Thoracic aorta (tissue), 2 donors: ENCODE measurements at regions not wholly inside any gene's neighbourhood (a gene's known extent, or its start where the extent isn't known, plus 50 kb on each side); places are given as distances from the start of the nearest gene placed in this dataset.

ENCODE experiments used
- ATAC-seq: fragments of 150-250 bp; one replicate; pipeline ENCODE4 v1.8.0; 2017; ENCODE audit warnings: low read depth; ENCODE audit not compliant: insufficient number of reproducible peaks, low FRiP score
- DNase-seq: peaks from one replicate; pipeline ENCODE4 v3.0.0-alpha.2; 2020; ENCODE audit warnings: low spot score
- H3K27ac ChIP-seq, 2 donors: fragments of 200-600 bp; sonication (generic); 1 replicate in 1 of 2; 2 replicates in 1 of 2; pipeline ENCODE4 v1.5.1; 2016; ENCODE audit warnings: mild to moderate bottlenecking in 2 of 2, moderate library complexity in 2 of 2
- H3K27me3 ChIP-seq: fragments of 200-600 bp; sonication (generic); replicated peaks from 2 replicates; pipeline ENCODE4 v1.6.0; 2016; ENCODE audit warnings: mild to moderate bottlenecking; ENCODE audit not compliant: insufficient read depth
- H3K36me3 ChIP-seq: fragments of 200-600 bp; sonication (generic); one replicate; pipeline ENCODE4 v1.5.1; 2016
- H3K4me1 ChIP-seq, 2 donors: fragments of 200-600 bp; sonication (generic); 1 replicate in 1 of 2; 2 replicates in 1 of 2; pipeline versions ENCODE4 v1.5.1 to v1.6.0; 2016; ENCODE audit warnings: low read depth in 2 of 2, mild to moderate bottlenecking in 1 of 2; ENCODE audit not compliant: control insufficient read depth in 1 of 2
- H3K4me3 ChIP-seq: fragments of 200-600 bp; sonication (generic); 2 replicates; pipeline ENCODE4 v1.5.1; 2016; ENCODE audit warnings: mild to moderate bottlenecking
- H3K9me3 ChIP-seq: fragments of 200-600 bp; sonication (generic); 2 replicates; pipeline ENCODE4 v1.5.1; 2016
- CTCF ChIP-seq: fragments of 200-600 bp; sonication (generic); IDR thresholded peaks from one replicate; pipeline ENCODE4 v1.5.1; 2019; ENCODE audit warnings: antibody characterized with exemption

DNA sequence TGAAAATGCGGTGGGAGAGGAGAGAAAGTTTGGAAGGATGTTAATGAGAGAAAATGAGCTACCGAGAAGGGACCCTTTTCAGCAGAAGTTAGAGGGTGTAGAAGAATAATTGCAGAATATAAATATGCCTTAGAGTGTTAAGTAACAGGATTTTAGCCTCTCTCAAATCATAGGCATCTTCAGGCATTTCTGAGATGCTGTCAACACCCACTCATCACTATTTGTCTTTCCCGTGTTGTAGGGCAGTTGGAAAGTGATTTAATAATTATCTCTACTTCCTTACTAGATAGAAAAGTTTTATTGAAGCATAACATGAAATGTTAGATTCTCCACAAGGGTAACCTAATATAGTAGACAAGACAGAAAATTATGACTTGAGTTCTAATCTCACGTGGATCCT, 96.4 kb upstream of the RGS4 start:
- Histone ChIP-seq H3K36me3 (no peaks in the 10 kb centered on the region), H3K4me3 (no peak overlapping the region), H3K27me3 (no peaks in the 10 kb centered on the region), H3K4me1 (no peaks in the 10 kb centered on the region), H3K27ac (no peak overlapping the region), H3K9me3 (no peaks in the 10 kb centered on the region)
- ATAC-seq: no peak
- TF ChIP-seq CTCF: no peak
- no peak for DNase-seq

DNA sequence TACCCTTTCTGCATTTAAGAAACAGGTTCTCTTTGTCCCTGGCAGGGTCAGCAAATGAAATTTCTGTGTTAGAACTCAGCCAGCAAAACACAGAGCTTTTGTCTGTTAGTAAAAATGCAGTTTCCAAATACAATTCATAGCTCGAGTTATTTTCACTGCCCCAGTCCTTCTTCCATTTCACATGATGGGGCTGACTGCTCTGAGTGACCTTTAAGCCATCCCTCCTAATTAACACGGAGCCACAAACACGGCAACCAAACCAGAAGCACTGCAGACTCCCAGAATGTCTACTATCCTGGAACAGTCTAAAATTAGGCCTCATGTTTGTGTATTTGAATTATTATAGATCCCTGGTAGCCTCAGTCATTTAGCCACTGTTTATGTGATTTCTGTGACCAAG, 99.1 kb upstream of the RGS4 start:
- H3K27me3 ChIP-seq: no peaks in the 10 kb centered on the region
- no peaks in the 10 kb centered on the region for H3K4me1 ChIP-seq
- TF ChIP-seq CTCF: no peak
- DNase-seq: no peak
- no peaks in the 10 kb centered on the region for H3K36me3 ChIP-seq
- no peak for ATAC-seq
- no peaks in the 10 kb centered on the region for H3K9me3 ChIP-seq
- H3K4me3 ChIP-seq: no peak overlapping the region
- no peak overlapping the region for H3K27ac ChIP-seq

GRCh38 chr1:162966613-162967012, 102.5 kb upstream of the RGS4 start:
- ATAC-seq: no peak
- H3K36me3 ChIP-seq: no peaks in the 10 kb centered on the region
- no peak overlapping the region for H3K4me3 ChIP-seq
- DNase-seq: no peak
- H3K27ac ChIP-seq: no peak overlapping the region
- H3K9me3 ChIP-seq: no peaks in the 10 kb centered on the region
- H3K4me1 ChIP-seq: no peaks in the 10 kb centered on the region
- no peaks in the 10 kb centered on the region for H3K27me3 ChIP-seq
- no peak for TF ChIP-seq CTCF

- DNase-seq (no peak), ATAC-seq (no peak)
- no peaks in the 10 kb centered on the region for H3K36me3 ChIP-seq
- H3K4me1 ChIP-seq: no peaks in the 10 kb centered on the region
- no peak overlapping the region for H3K27ac ChIP-seq
- H3K27me3 ChIP-seq: no peaks in the 10 kb centered on the region
- H3K9me3 ChIP-seq: no peaks in the 10 kb centered on the region
- no peak for TF ChIP-seq CTCF
- H3K4me3 ChIP-seq: no peak overlapping the region
Observed at GRCh38 chr1:162964901-162965300, 103.9 kb upstream of the CCDC190 start.

DNA sequence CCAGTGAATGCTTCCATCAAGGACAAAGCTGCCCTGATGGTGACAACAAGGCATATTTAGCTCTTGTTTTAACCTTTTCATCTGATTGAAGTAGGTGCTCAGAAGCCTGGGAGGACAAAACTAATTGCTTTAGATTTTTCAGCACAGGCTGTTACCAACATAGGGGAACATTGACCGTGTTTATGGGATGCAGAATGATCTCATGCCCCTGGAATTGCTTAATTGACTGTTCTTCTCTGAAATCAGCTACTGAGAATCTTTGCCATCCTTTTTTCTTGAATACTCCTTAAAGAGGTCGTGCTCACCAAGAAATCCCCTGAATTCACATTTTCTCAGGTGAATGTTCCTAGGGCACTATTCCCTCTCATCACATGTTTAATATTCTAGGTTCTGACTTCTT, 95.9 kb upstream of the CCDC190 start:
- Histone ChIP-seq H3K9me3 (no peaks in the 10 kb centered on the region), H3K27ac (no peak overlapping the region), H3K4me1 (no peaks in the 10 kb centered on the region), H3K36me3 (no peaks in the 10 kb centered on the region), H3K4me3 (no peak overlapping the region), H3K27me3 (no peaks in the 10 kb centered on the region)
- no peak for TF ChIP-seq CTCF
- DNase-seq (no peak), ATAC-seq (no peak)
